DND-41 (cell line): ENCODE measurements at regions not wholly inside any gene's neighbourhood (a gene's known extent, or its start where the extent isn't known, plus 50 kb on each side); places are given as distances from the start of the nearest gene placed in this dataset.

Experiments used
- ATAC-seq: fragments of 200-7000 bp; cut with Tn5 transposase; 3 replicates; pipeline ENCODE4 v1.9.1; 2021; ENCODE audit warnings: low read depth; ENCODE audit not compliant: insufficient read depth
- DNase-seq: peaks from one replicate; pipeline ENCODE4 v3.0.0-alpha.2; 2020
- H2AFZ ChIP-seq: 2 replicates; pipeline ENCODE4 v1.6.0; 2012; ENCODE audit warnings: low read depth, low read length
- H3K27ac ChIP-seq: 2 replicates; pipeline ENCODE4 v1.5.1; 2012; ENCODE audit warnings: low read length, inconsistent platforms
- H3K27me3 ChIP-seq: fragments of 200-600 bp; sonication (generic); 2 replicates; pipeline ENCODE4 v1.6.0; 2012; ENCODE audit warnings: low read length, mild to moderate bottlenecking, inconsistent platforms; ENCODE audit not compliant: insufficient read depth, poor library complexity
- H3K36me3 ChIP-seq: 2 replicates; pipeline ENCODE4 v1.5.1; 2012; ENCODE audit warnings: low read length, inconsistent platforms; ENCODE audit not compliant: insufficient read depth
- H3K4me1 ChIP-seq: 2 replicates; pipeline ENCODE4 v1.5.1; 2012; ENCODE audit warnings: mild to moderate bottlenecking, low read length; ENCODE audit not compliant: insufficient read depth
- H3K4me2 ChIP-seq: 2 replicates; pipeline ENCODE4 v1.6.0; 2012; ENCODE audit warnings: mild to moderate bottlenecking, moderate library complexity, low read length, inconsistent platforms; ENCODE audit not compliant: insufficient read depth
- H3K4me3 ChIP-seq, 2 experiments: fragments of 200-600 bp in 1 of 2; shearing (Covaris generic) in 1 of 2; 2 replicates each; pipeline ENCODE4 v1.5.1; 2012 to 2016; ENCODE audit warnings: inconsistent platforms in 2 of 2, low read length in 2 of 2, mild to moderate bottlenecking in 2 of 2, low read depth in 1 of 2, moderate library complexity in 1 of 2
- H3K79me2 ChIP-seq: 2 replicates; pipeline ENCODE4 v1.6.0; 2012; ENCODE audit warnings: low read length, inconsistent platforms; ENCODE audit not compliant: insufficient read depth
- H3K9ac ChIP-seq: 2 replicates; pipeline ENCODE4 v1.6.0; 2012; ENCODE audit warnings: low read depth, mild to moderate bottlenecking, inconsistent platforms, low read length, moderate library complexity
- H3K9me3 ChIP-seq: 2 replicates; pipeline ENCODE4 v1.5.1; 2012; ENCODE audit warnings: low read length, moderate library complexity, mild to moderate bottlenecking, inconsistent platforms; ENCODE audit not compliant: insufficient read depth, severe bottlenecking
- H4K20me1 ChIP-seq: 2 replicates; pipeline ENCODE4 v1.6.0; 2012; ENCODE audit warnings: low read length; ENCODE audit not compliant: insufficient read depth
- EZH2 ChIP-seq: IDR thresholded peaks from 3 replicates; pipeline ENCODE4 v1.6.1; 2012; ENCODE audit warnings: borderline replicate concordance, low read depth, mild to moderate bottlenecking, moderate library complexity, low read length, inconsistent platforms; ENCODE audit not compliant: severe bottlenecking
- TF ChIP-seq, protein P1 (sequence below): IDR thresholded peaks from 2 replicates; pipeline ENCODE4 v1.5.1; 2012; ENCODE audit warnings: borderline replicate concordance, low read length, moderate library complexity, mild to moderate bottlenecking; ENCODE audit not compliant: poor library complexity, severe bottlenecking; ENCODE audit errors: extremely low read depth

DNA sequence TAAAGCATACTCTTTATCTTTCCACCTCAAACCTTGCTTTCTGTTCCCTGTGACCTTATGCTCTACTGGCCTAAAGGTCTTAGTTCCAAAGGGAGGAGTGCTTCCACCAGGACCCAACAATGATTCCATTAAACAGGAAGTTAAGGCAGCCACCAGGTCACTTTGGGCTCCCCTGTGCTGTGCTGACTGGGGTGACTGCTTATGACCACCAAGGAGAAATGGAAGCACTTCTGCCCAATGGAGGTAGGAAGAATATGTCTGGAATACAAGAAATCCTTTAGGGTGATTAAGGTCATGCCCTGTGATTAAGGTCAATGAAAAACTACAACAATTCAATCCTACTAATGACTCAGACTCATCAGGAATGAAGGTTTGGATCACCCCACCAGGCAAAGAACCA is 233.8 kb upstream of the CDH11 start:
- no peak overlapping the region for H3K4me2 ChIP-seq
- no peak for ATAC-seq
- H2AFZ ChIP-seq = no peak overlapping the region
- no peaks in the 10 kb centered on the region for H3K9me3 ChIP-seq
- H3K27ac ChIP-seq = no peak overlapping the region
- TF ChIP-seq EZH2 = no peak
- TF ChIP-seq, protein P1, sequence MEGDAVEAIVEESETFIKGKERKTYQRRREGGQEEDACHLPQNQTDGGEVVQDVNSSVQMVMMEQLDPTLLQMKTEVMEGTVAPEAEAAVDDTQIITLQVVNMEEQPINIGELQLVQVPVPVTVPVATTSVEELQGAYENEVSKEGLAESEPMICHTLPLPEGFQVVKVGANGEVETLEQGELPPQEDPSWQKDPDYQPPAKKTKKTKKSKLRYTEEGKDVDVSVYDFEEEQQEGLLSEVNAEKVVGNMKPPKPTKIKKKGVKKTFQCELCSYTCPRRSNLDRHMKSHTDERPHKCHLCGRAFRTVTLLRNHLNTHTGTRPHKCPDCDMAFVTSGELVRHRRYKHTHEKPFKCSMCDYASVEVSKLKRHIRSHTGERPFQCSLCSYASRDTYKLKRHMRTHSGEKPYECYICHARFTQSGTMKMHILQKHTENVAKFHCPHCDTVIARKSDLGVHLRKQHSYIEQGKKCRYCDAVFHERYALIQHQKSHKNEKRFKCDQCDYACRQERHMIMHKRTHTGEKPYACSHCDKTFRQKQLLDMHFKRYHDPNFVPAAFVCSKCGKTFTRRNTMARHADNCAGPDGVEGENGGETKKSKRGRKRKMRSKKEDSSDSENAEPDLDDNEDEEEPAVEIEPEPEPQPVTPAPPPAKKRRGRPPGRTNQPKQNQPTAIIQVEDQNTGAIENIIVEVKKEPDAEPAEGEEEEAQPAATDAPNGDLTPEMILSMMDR = no peak
- no peaks in the 10 kb centered on the region for H3K36me3 ChIP-seq
- H3K4me1 ChIP-seq = no peaks in the 10 kb centered on the region
- H4K20me1 ChIP-seq = no peaks in the 10 kb centered on the region
- H3K27me3 ChIP-seq = no peaks in the 10 kb centered on the region
- H3K9ac ChIP-seq = no peak overlapping the region
- H3K4me3 ChIP-seq = no peak overlapping the region
- no peaks in the 10 kb centered on the region for H3K79me2 ChIP-seq
- no peak for DNase-seq

DNA sequence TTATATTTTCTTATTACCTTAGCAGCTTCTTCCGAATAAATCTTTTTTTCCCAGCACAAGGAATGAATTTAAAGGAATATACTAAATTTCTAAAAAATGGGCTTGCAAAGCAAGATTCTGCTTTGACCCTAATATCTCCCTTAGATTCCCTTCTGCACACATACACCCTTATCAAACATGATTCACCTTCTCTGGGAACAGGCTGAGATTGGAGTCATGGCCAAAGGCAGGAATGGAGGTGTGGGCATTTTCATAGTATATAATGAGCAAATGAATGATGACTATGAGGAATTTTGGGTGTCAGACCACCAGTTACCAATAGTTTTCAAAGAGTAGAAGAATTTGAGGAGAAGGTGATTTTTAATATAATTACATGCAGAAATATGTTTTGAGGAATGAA is 231.3 kb upstream of the CDH11 start:
- Histone ChIP-seq H2AFZ (no peak overlapping the region), H3K9me3 (no peaks in the 10 kb centered on the region), H3K36me3 (no peaks in the 10 kb centered on the region), H4K20me1 (no peaks in the 10 kb centered on the region), H3K79me2 (no peaks in the 10 kb centered on the region), H3K4me1 (no peaks in the 10 kb centered on the region), H3K9ac (no peak overlapping the region), H3K27ac (no peak overlapping the region), H3K4me2 (no peak overlapping the region), H3K27me3 (no peaks in the 10 kb centered on the region), H3K4me3 (no peak overlapping the region)
- TF ChIP-seq, protein P1 = no peak
- no peak for TF ChIP-seq EZH2
- no peak for ATAC-seq
- no peak for DNase-seq

DNA sequence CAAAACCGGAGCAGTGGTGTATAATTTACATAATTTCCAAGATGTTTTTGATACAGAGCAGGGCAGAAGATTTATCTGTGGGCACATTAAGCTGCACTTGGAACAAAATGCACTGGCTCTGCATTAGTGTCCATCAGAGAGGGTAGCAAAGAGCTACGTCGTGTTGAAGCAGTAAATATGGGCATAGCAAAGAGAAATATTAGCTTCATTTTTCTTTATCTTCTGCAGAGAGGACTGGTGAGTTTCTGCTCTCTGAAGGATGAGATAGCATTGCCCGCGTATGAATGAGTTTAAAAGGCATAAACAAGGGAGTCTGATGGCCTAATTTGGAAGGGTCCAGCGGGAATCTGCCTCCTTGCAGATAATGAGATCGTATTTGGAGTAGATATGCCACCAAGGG is 227.8 kb upstream of the CDH11 start:
- Histone ChIP-seq H3K4me1 (no peaks in the 10 kb centered on the region), H3K27ac (no peak overlapping the region), H3K27me3 (no peaks in the 10 kb centered on the region), H3K4me2 (no peak overlapping the region), H4K20me1 (no peaks in the 10 kb centered on the region), H3K9ac (no peak overlapping the region), H3K36me3 (no peaks in the 10 kb centered on the region), H2AFZ (no peak overlapping the region), H3K79me2 (no peaks in the 10 kb centered on the region), H3K9me3 (no peaks in the 10 kb centered on the region), H3K4me3 (no peak overlapping the region)
- TF ChIP-seq, protein P1 = no peak
- TF ChIP-seq EZH2 = no peak
- DNase-seq (no peak), ATAC-seq (no peak)

DNA sequence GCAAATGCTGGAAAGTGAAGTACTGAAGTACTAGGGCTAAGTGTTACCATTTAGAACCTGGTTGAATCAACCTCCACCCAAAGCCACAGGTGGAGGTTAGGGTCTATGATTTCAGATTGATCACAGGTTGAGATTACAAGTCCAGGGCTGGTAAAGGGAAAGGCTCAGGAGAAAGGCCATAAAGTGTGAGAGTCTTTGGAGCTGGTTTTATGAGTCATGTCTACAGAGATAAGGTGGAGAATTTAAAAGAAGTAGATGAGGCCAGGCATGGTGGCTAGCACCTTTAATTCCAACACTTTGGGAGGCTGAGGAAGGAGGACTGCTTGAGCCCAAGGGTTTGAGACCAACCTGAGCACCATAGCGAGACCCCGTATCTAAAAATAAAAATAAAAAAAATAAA is 221.7 kb upstream of the CDH11 start:
- H3K9ac ChIP-seq = no peak overlapping the region
- no peaks in the 10 kb centered on the region for H3K36me3 ChIP-seq
- no peak overlapping the region for H3K4me3 ChIP-seq
- no peak overlapping the region for H2AFZ ChIP-seq
- no peaks in the 10 kb centered on the region for H3K27me3 ChIP-seq
- no peak for DNase-seq
- H3K4me2 ChIP-seq = no peak overlapping the region
- no peaks in the 10 kb centered on the region for H3K4me1 ChIP-seq
- no peak for ATAC-seq
- no peaks in the 10 kb centered on the region for H4K20me1 ChIP-seq
- H3K27ac ChIP-seq = no peak overlapping the region
- TF ChIP-seq EZH2 = no peak
- TF ChIP-seq, protein P1 = no peak
- H3K79me2 ChIP-seq = no peaks in the 10 kb centered on the region
- no peaks in the 10 kb centered on the region for H3K9me3 ChIP-seq
